SU-DHL-6 (cell line): ENCODE measurements at regions not wholly inside any gene's neighbourhood (a gene's known extent, or its start where the extent isn't known, plus 50 kb on each side); places are given as distances from the start of the nearest gene placed in this dataset.

Experiments used
- EZH2phosphoT487 ChIP-seq: fragments of 200-600 bp; sonication (generic), shearing (Covaris generic); conservative IDR thresholded peaks from 2 replicates; pipeline ENCODE4 v1.6.1; 2018; ENCODE audit warnings: mild to moderate bottlenecking, antibody characterized with exemption, low read length, moderate library complexity, mixed read lengths
- TF ChIP-seq, protein P1 (sequence below): fragments of 200-600 bp; sonication (generic); IDR thresholded peaks from one replicate; pipeline ENCODE4 v1.5.1; 2017; ENCODE audit warnings: antibody characterized with exemption, mild to moderate bottlenecking, low read length, moderate library complexity; ENCODE audit not compliant: insufficient read depth, poor library complexity, severe bottlenecking

DNA sequence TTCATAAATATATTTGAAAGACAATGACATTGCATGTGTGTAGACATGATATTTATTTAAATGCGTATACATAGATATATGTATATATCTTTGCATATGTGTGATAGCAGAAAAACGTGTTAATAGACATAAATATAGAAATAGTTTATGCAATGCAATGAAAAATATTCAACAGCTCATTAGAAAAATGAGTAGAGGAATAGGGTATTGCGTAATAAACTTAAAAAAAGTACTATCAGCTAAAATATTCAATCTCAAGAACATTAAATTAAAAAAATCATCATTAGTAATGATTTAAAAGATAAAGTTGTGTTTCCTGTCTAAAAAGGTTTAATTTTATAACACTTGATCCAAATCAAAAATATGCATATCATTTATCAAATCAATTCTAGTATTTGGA lies 2101.5 kb upstream of the TENM3 start:
- TF ChIP-seq, protein P1, sequence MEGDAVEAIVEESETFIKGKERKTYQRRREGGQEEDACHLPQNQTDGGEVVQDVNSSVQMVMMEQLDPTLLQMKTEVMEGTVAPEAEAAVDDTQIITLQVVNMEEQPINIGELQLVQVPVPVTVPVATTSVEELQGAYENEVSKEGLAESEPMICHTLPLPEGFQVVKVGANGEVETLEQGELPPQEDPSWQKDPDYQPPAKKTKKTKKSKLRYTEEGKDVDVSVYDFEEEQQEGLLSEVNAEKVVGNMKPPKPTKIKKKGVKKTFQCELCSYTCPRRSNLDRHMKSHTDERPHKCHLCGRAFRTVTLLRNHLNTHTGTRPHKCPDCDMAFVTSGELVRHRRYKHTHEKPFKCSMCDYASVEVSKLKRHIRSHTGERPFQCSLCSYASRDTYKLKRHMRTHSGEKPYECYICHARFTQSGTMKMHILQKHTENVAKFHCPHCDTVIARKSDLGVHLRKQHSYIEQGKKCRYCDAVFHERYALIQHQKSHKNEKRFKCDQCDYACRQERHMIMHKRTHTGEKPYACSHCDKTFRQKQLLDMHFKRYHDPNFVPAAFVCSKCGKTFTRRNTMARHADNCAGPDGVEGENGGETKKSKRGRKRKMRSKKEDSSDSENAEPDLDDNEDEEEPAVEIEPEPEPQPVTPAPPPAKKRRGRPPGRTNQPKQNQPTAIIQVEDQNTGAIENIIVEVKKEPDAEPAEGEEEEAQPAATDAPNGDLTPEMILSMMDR = no peak
- no peak for TF ChIP-seq EZH2phosphoT487
